Liver (tissue), 3 donors: ENCODE measurements at regions not wholly inside any gene's neighbourhood (a gene's known extent, or its start where the extent isn't known, plus 50 kb on each side); places are given as distances from the start of the nearest gene placed in this dataset.

Source experiments
- ATF3 ChIP-seq: IDR thresholded peaks from 2 replicates; pipeline ENCODE4 v1.6.1; 2016; ENCODE audit warnings: antibody characterized with exemption
- CTCF ChIP-seq: fragments of 150-350 bp; IDR thresholded peaks from 2 replicates; pipeline ENCODE4 v1.5.1; 2017; ENCODE audit warnings: improper control_type of control experiment, low read depth, low read length; ENCODE audit not compliant: missing input control
- EGR1 ChIP-seq, 2 donors: IDR thresholded peaks; 2 replicates each; pipeline ENCODE4 v1.6.1; 2016 to 2018; ENCODE audit warnings: antibody characterized with exemption in 2 of 2, low read depth in 2 of 2
- FOXA1 ChIP-seq: IDR thresholded peaks from 2 replicates; pipeline ENCODE4 v1.6.1; 2016; ENCODE audit warnings: antibody characterized with exemption
- JUND ChIP-seq, 2 donors: IDR thresholded peaks; 2 replicates each; pipeline ENCODE4 v1.6.1; 2016; ENCODE audit warnings: antibody characterized with exemption in 2 of 2
- MAX ChIP-seq: IDR thresholded peaks from 2 replicates; pipeline ENCODE4 v1.6.1; 2016; ENCODE audit warnings: antibody characterized with exemption
- NR2F2 ChIP-seq: IDR thresholded peaks from 2 replicates; pipeline ENCODE4 v1.6.1; 2016; ENCODE audit warnings: antibody characterized with exemption
- RAD21 ChIP-seq, 2 donors: IDR thresholded peaks; 2 replicates each; pipeline ENCODE4 v1.6.1; 2016; ENCODE audit warnings: antibody characterized with exemption in 2 of 2, mild to moderate bottlenecking in 2 of 2
- RXRA ChIP-seq, 2 donors: IDR thresholded peaks; 2 replicates each; pipeline ENCODE4 v1.6.1; 2017 to 2018; ENCODE audit warnings: antibody characterized with exemption in 2 of 2, mild to moderate bottlenecking in 1 of 2
- TAF1 ChIP-seq: conservative IDR thresholded peaks from 2 replicates; pipeline ENCODE4 v1.6.1; 2016; ENCODE audit warnings: antibody characterized with exemption, mild to moderate bottlenecking
- YY1 ChIP-seq: IDR thresholded peaks from 2 replicates; pipeline ENCODE4 v1.6.1; 2016; ENCODE audit warnings: antibody characterized with exemption, mild to moderate bottlenecking
- ZBTB33 ChIP-seq: IDR thresholded peaks from 2 replicates; pipeline ENCODE4 v1.6.1; 2016; ENCODE audit warnings: antibody characterized with exemption
- donor health status: healthy.
- donor health status: healthy.

GRCh38 chr3:103365467-103365866, 930.7 kb downstream of the ZPLD1 start:
- TF ChIP-seq ZBTB33, result no peak
- no peak for TF ChIP-seq CTCF
- no peak for TF ChIP-seq YY1
- no peak for TF ChIP-seq ATF3
- no peak for TF ChIP-seq NR2F2
- no peak for TF ChIP-seq EGR1 (IDR thresholded peaks at IDR 0.05; ENCODE audit: low read depth in 2 of 2)
- TF ChIP-seq FOXA1, result no peak
- TF ChIP-seq MAX, result no peak
- no peak for TF ChIP-seq RXRA (IDR thresholded peaks at IDR 0.05)
- TF ChIP-seq RAD21 (IDR thresholded peaks at IDR 0.05), result no peak
- TF ChIP-seq TAF1, result no peak
- TF ChIP-seq JUND (IDR thresholded peaks at IDR 0.05), result no peak
